CD14-positive monocyte (primary cell): ENCODE measurements at regions not wholly inside any gene's neighbourhood (a gene's known extent, or its start where the extent isn't known, plus 50 kb on each side); places are given as distances from the start of the nearest gene placed in this dataset.

Source experiments
- DNase-seq, 3 donors: peaks; one replicate each; pipeline ENCODE4 v3.0.0-alpha.2; 2011 to 2022
- H2AFZ ChIP-seq: 2 replicates; pipeline ENCODE4 v1.6.0; 2012; ENCODE audit warnings: mild to moderate bottlenecking, low read depth, low read length, inconsistent platforms; ENCODE audit not compliant: insufficient read depth, poor library complexity, severe bottlenecking
- H3K27ac ChIP-seq, 2 donors: 1 replicate in 1 of 2; 2 replicates in 1 of 2; pipeline ENCODE4 v1.5.1; 2012 to 2013; ENCODE audit warnings: low read length in 2 of 2, control low read depth in 1 of 2, inconsistent platforms in 1 of 2, low read depth in 1 of 2, mild to moderate bottlenecking in 1 of 2
- H3K27me3 ChIP-seq, 2 donors: one replicate each; pipeline versions ENCODE4 v1.6.0 to v1.6.1; 2011 to 2013; ENCODE audit warnings: low read length in 2 of 2; ENCODE audit not compliant: control insufficient read depth in 2 of 2, insufficient read depth in 2 of 2
- H3K36me3 ChIP-seq, 2 donors: replicated peaks in 1 of 2; 1 replicate in 1 of 2; 2 replicates in 1 of 2; pipeline versions ENCODE4 v1.5.1 to v1.6.1; 2012 to 2013; ENCODE audit warnings: low read length in 2 of 2, control low read depth in 1 of 2, inconsistent platforms in 1 of 2, mild to moderate bottlenecking in 1 of 2; ENCODE audit not compliant: insufficient read depth in 2 of 2, control insufficient read depth in 1 of 2
- H3K4me1 ChIP-seq, 2 donors: 1 replicate in 1 of 2; 2 replicates in 1 of 2; pipeline versions ENCODE4 v1.5.1 to v1.6.1; 2012 to 2013; ENCODE audit warnings: low read length in 2 of 2, control low read depth in 1 of 2, inconsistent platforms in 1 of 2, mild to moderate bottlenecking in 1 of 2, moderate library complexity in 1 of 2; ENCODE audit not compliant: insufficient read depth in 2 of 2, control insufficient read depth in 1 of 2
- H3K4me2 ChIP-seq: replicated peaks from 2 replicates; pipeline ENCODE3; 2012; ENCODE audit warnings: low read length, moderate library complexity, mild to moderate bottlenecking; ENCODE audit not compliant: poor library complexity, severe bottlenecking; ENCODE audit errors: extremely low read depth
- H3K4me3 ChIP-seq, 3 experiments: fragments of 200-600 bp in 1 of 3; sonication (generic) in 1 of 3; replicated peaks in 1 of 3; 1 replicate in 2 of 3; 2 replicates in 1 of 3; pipeline ENCODE4 v1.5.1; 2011 to 2013; ENCODE audit warnings: low read length in 3 of 3, mild to moderate bottlenecking in 3 of 3, control low read depth in 2 of 3, low read depth in 2 of 3, inconsistent platforms in 1 of 3, moderate library complexity in 1 of 3
- H3K79me2 ChIP-seq: 2 replicates; pipeline ENCODE4 v1.6.0; 2012; ENCODE audit warnings: mild to moderate bottlenecking, control low read depth, inconsistent platforms, low read length, moderate library complexity; ENCODE audit not compliant: insufficient read depth
- H3K9ac ChIP-seq: 2 replicates; pipeline ENCODE4 v1.6.0; 2017; ENCODE audit warnings: low read length, mild to moderate bottlenecking; ENCODE audit not compliant: insufficient read depth, poor library complexity, severe bottlenecking
- H3K9me3 ChIP-seq, 2 donors: replicated peaks in 1 of 2; 1 replicate in 1 of 2; 2 replicates in 1 of 2; pipeline versions ENCODE4 v1.5.1 to v1.6.1; 2012 to 2013; ENCODE audit warnings: low read length in 2 of 2, control low read depth in 1 of 2; ENCODE audit not compliant: control insufficient read depth in 1 of 2, insufficient read depth in 1 of 2
- H4K20me1 ChIP-seq: 2 replicates; pipeline ENCODE4 v1.6.0; 2012; ENCODE audit warnings: mild to moderate bottlenecking, low read length, control low read depth, moderate library complexity; ENCODE audit not compliant: insufficient read depth
- H3K27ac Mint-ChIP-seq, 7 donors: one replicate each; pipeline ENCODE4 v1.8.0; 2020; ENCODE audit warnings: mild to moderate bottlenecking in 7 of 7, mixed read lengths in 7 of 7, moderate library complexity in 6 of 7, inconsistent platforms in 2 of 7
- H3K27me3 Mint-ChIP-seq, 3 donors: one replicate each; pipeline ENCODE4 v1.8.0; 2021 to 2022; ENCODE audit warnings: low read depth in 3 of 3, mild to moderate bottlenecking in 3 of 3, mixed read lengths in 3 of 3, moderate library complexity in 3 of 3, inconsistent platforms in 1 of 3
- H3K36me3 Mint-ChIP-seq, 2 donors: one replicate each; pipeline ENCODE4 v1.8.0; 2020; ENCODE audit warnings: mixed read lengths in 2 of 2, inconsistent platforms in 1 of 2, mild to moderate bottlenecking in 1 of 2
- H3K4me1 Mint-ChIP-seq: one replicate; pipeline ENCODE4 v1.8.0; 2020; ENCODE audit warnings: mild to moderate bottlenecking, mixed read lengths
- H3K4me3 Mint-ChIP-seq, 2 donors: one replicate each; pipeline ENCODE4 v1.8.0; 2020; ENCODE audit warnings: mild to moderate bottlenecking in 2 of 2, mixed read lengths in 2 of 2, moderate library complexity in 1 of 2
- H3K9me3 Mint-ChIP-seq, 7 donors: one replicate each; pipeline ENCODE4 v1.8.0; 2020 to 2022; ENCODE audit warnings: mixed read lengths in 7 of 7, mild to moderate bottlenecking in 6 of 7, moderate library complexity in 6 of 7, inconsistent platforms in 2 of 7
- WGBS: methylation state at CpG from one replicate; pipeline ENCODE4 v1.1.5; 2013; ENCODE audit warnings: missing lambda C conversion rate; ENCODE audit not compliant: insufficient coverage; 5-methylcytosine and 5-hydroxymethylcytosine counted together
- intact Hi-C, 2 donors: fragments of 100-400 bp; cut with micrococcal nuclease; formaldehyde crosslinking; loops; one replicate each; pipeline versions ENCODE4 v1.15.0 to v1.15.1; 2023
- TF ChIP-seq, protein P1 (sequence below): fragments of 200-600 bp; IDR thresholded peaks from one replicate; pipeline ENCODE4 v1.8.0; 2022; ENCODE audit warnings: antibody characterized with exemption, mild to moderate bottlenecking

DNA sequence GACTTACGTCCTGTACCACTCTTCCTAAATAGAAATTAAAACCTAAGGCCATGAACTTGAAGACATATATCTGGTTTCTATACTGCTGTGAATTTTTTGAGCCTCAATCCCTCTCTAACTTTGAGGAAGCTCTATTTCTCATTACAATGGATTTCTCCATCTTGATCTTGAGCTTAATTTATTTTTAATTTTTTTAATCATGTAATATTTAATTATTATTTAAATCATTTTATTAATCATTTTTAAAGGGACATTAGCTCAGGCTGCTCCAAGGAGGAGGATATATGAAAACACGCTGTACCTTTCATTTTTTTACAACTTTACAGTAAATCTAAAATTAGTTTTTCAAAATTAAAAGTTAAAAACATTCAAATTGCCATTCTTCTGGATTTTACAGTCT is 540.5 kb downstream of the SATB2 start:
- H3K4me3 ChIP-seq: no peak overlapping the region
- H3K36me3 Mint-ChIP-seq: no peaks in the 10 kb centered on the region
- H3K27ac ChIP-seq: no peak overlapping the region
- H3K27me3 Mint-ChIP-seq: no peaks in the 10 kb centered on the region
- H3K4me3 Mint-ChIP-seq: no peak overlapping the region
- no CpG with 5 or more reads among the region's 2 CpGs for WGBS
- H3K36me3 ChIP-seq: no peaks in the 10 kb centered on the region
- H3K27me3 ChIP-seq: no peaks in the 10 kb centered on the region
- no peak overlapping the region for H3K9ac ChIP-seq
- H3K27ac Mint-ChIP-seq: no peak overlapping the region
- no peak overlapping the region for H2AFZ ChIP-seq
- DNase-seq: no peak
- no peaks in the 10 kb centered on the region for H3K9me3 ChIP-seq
- H3K9me3 Mint-ChIP-seq: peaks cover 0 to 4% (median 2%) of the 10 kb centered on the region in 7 donors
- H4K20me1 ChIP-seq: no peaks in the 10 kb centered on the region
- TF ChIP-seq, protein P1, sequence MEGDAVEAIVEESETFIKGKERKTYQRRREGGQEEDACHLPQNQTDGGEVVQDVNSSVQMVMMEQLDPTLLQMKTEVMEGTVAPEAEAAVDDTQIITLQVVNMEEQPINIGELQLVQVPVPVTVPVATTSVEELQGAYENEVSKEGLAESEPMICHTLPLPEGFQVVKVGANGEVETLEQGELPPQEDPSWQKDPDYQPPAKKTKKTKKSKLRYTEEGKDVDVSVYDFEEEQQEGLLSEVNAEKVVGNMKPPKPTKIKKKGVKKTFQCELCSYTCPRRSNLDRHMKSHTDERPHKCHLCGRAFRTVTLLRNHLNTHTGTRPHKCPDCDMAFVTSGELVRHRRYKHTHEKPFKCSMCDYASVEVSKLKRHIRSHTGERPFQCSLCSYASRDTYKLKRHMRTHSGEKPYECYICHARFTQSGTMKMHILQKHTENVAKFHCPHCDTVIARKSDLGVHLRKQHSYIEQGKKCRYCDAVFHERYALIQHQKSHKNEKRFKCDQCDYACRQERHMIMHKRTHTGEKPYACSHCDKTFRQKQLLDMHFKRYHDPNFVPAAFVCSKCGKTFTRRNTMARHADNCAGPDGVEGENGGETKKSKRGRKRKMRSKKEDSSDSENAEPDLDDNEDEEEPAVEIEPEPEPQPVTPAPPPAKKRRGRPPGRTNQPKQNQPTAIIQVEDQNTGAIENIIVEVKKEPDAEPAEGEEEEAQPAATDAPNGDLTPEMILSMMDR: no peak
- intact Hi-C loops: no loop called here
- H3K4me2 ChIP-seq: no peak overlapping the region
- H3K4me1 ChIP-seq: no peaks in the 10 kb centered on the region
- H3K4me1 Mint-ChIP-seq: peaks cover 5% of the 10 kb centered on the region
- H3K79me2 ChIP-seq: no peaks in the 10 kb centered on the region

GRCh38 chr2:198916548-198917080 is 541.1 kb downstream of the SATB2 start:
- H3K4me1 ChIP-seq: no peaks in the 10 kb centered on the region
- no peak overlapping the region for H3K4me2 ChIP-seq
- no peaks in the 10 kb centered on the region for H3K36me3 ChIP-seq
- no peak for DNase-seq
- H3K79me2 ChIP-seq: no peaks in the 10 kb centered on the region
- intact Hi-C loops: no loop called here
- H2AFZ ChIP-seq: no peak overlapping the region
- H3K9ac ChIP-seq: no peak overlapping the region
- H3K4me1 Mint-ChIP-seq: peaks cover 5% of the 10 kb centered on the region
- TF ChIP-seq, protein P1: no peak
- no peak overlapping the region for H3K27ac ChIP-seq
- H4K20me1 ChIP-seq: no peaks in the 10 kb centered on the region
- H3K36me3 Mint-ChIP-seq: no peaks in the 10 kb centered on the region
- no peaks in the 10 kb centered on the region for H3K27me3 Mint-ChIP-seq
- H3K27me3 ChIP-seq: no peaks in the 10 kb centered on the region
- no peak overlapping the region for H3K27ac Mint-ChIP-seq
- H3K4me3 ChIP-seq: no peak overlapping the region
- H3K4me3 Mint-ChIP-seq: no peak overlapping the region
- 92% methylated on average over 2 of the region's 6 CpGs for WGBS
- H3K9me3 ChIP-seq: no peaks in the 10 kb centered on the region
- H3K9me3 Mint-ChIP-seq: peaks cover 0 to 4% (median 2%) of the 10 kb centered on the region in 7 donors
